Ishikawa (cell line): ENCODE measurements at regions not wholly inside any gene's neighbourhood (a gene's known extent, or its start where the extent isn't known, plus 50 kb on each side); places are given as distances from the start of the nearest gene placed in this dataset.

Experiments used
- EP300 ChIP-seq: IDR thresholded peaks from 2 replicates; pipeline ENCODE4 v1.6.1; 2012; ENCODE audit warnings: borderline replicate concordance
- FOXM1 ChIP-seq: IDR thresholded peaks from 2 replicates; pipeline ENCODE4 v1.6.1; 2012; ENCODE audit warnings: low read depth, borderline replicate concordance
- MAX ChIP-seq: IDR thresholded peaks from 2 replicates; pipeline ENCODE4 v1.6.1; 2012
- TEAD4 ChIP-seq: IDR thresholded peaks from 2 replicates; pipeline ENCODE4 v1.6.1; 2012
- TF ChIP-seq, protein P1 (sequence below): IDR thresholded peaks from 2 replicates; pipeline ENCODE4 v1.6.1; 2012; ENCODE audit warnings: low read depth, mild to moderate bottlenecking

GRCh38 chr10:124283949-124284250, 134.8 kb downstream of the OAT start:
- TF ChIP-seq EP300 (no peak), FOXM1 (no peak), TEAD4 (no peak), MAX (no peak)
- TF ChIP-seq, protein P1, sequence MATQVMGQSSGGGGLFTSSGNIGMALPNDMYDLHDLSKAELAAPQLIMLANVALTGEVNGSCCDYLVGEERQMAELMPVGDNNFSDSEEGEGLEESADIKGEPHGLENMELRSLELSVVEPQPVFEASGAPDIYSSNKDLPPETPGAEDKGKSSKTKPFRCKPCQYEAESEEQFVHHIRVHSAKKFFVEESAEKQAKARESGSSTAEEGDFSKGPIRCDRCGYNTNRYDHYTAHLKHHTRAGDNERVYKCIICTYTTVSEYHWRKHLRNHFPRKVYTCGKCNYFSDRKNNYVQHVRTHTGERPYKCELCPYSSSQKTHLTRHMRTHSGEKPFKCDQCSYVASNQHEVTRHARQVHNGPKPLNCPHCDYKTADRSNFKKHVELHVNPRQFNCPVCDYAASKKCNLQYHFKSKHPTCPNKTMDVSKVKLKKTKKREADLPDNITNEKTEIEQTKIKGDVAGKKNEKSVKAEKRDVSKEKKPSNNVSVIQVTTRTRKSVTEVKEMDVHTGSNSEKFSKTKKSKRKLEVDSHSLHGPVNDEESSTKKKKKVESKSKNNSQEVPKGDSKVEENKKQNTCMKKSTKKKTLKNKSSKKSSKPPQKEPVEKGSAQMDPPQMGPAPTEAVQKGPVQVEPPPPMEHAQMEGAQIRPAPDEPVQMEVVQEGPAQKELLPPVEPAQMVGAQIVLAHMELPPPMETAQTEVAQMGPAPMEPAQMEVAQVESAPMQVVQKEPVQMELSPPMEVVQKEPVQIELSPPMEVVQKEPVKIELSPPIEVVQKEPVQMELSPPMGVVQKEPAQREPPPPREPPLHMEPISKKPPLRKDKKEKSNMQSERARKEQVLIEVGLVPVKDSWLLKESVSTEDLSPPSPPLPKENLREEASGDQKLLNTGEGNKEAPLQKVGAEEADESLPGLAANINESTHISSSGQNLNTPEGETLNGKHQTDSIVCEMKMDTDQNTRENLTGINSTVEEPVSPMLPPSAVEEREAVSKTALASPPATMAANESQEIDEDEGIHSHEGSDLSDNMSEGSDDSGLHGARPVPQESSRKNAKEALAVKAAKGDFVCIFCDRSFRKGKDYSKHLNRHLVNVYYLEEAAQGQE = no peak
